Hepatocyte (in vitro differentiated cells): ENCODE measurements at regions not wholly inside any gene's neighbourhood (a gene's known extent, or its start where the extent isn't known, plus 50 kb on each side); places are given as distances from the start of the nearest gene placed in this dataset.

ENCODE experiments used
- CTCF ChIP-seq: fragments of 200-600 bp; sonication (generic); IDR thresholded peaks from 2 replicates; pipeline ENCODE4 v1.5.1; 2016; ENCODE audit warnings: antibody characterized with exemption, mild to moderate bottlenecking; ENCODE audit not compliant: poor library complexity
- EZH2 ChIP-seq: fragments of 200-600 bp; sonication (generic); IDR thresholded peaks from 2 replicates; pipeline ENCODE4 v1.6.1; 2016; ENCODE audit warnings: antibody characterized with exemption, mild to moderate bottlenecking, borderline replicate concordance
- EZH2phosphoT487 ChIP-seq: fragments of 200-600 bp; sonication (generic); IDR thresholded peaks from one replicate; pipeline ENCODE4 v1.6.1; 2018; ENCODE audit warnings: antibody characterized with exemption, mild to moderate bottlenecking, low read depth, moderate library complexity; ENCODE audit not compliant: unreplicated experiment, severe bottlenecking

- no peak for TF ChIP-seq CTCF
- TF ChIP-seq EZH2 = no peak
- no peak for TF ChIP-seq EZH2phosphoT487
These were observed 184.9 kb downstream of the NAF1 start for GRCh38 chr4:162981823-162982222.
